ENCODE measurements at regions not wholly inside any gene's neighbourhood (a gene's known extent, or its start where the extent isn't known, plus 50 kb on each side); places are given as distances from the start of the nearest gene placed in this dataset.

DNA sequence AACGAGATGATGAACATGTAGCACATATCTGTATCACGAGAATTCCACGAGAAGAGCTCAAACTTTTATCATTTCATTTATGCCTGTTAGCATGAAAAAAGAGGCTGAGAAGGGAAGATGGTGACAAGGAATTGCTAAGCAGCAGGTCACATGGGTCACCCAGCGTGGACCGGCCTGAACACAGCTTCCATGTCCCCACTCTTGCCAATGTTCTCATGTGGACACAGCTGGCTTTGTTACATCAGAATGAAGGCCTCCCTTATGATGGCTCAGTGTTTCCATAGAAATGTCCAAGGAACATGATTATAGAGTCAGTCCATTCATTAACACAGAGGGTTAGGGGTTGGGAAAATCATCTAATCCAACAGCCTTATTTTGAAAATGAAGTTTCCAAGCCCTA lies 215.4 kb downstream of the CMPK2 start:
- TF ChIP-seq CTCF (IDR thresholded peaks at IDR 0.05; ENCODE audit: low read depth, low read length) (no peak), POLR2A (IDR thresholded peaks at IDR 0.05; ENCODE audit: extremely low read depth, insufficient read length) (no peak)
